Upper lobe of left lung (tissue), 6 donors: ENCODE measurements at regions not wholly inside any gene's neighbourhood (a gene's known extent, or its start where the extent isn't known, plus 50 kb on each side); places are given as distances from the start of the nearest gene placed in this dataset.
"Not testable (repeated sequence)": the region's sequence is repeated elsewhere in the genome, so short reads cannot be mapped to it uniquely, and the experiment has no call there.

Experiments
- ATAC-seq, 2 donors: fragments of 200-7000 bp; cut with Tn5 transposase; one replicate each; pipeline ENCODE4 v1.9.1; 2022; ENCODE audit warnings: mild to moderate bottlenecking in 2 of 2, moderate library complexity in 2 of 2; ENCODE audit not compliant: low FRiP score in 2 of 2
- DNase-seq, 2 donors: peaks; one replicate each; pipeline ENCODE4 v3.0.0-alpha.2; 2019 to 2020
- H3K27ac ChIP-seq, 4 donors: fragments of 200-600 bp; sonication (generic); one replicate each; pipeline ENCODE4 v1.5.1; 2016 to 2019
- H3K27me3 ChIP-seq, 4 donors: fragments of 200-600 bp; sonication (generic); one replicate each; pipeline ENCODE4 v1.5.1; 2017 to 2019
- H3K36me3 ChIP-seq, 4 donors: fragments of 200-600 bp; sonication (generic); one replicate each; pipeline ENCODE4 v1.5.1; 2016 to 2019
- H3K4me1 ChIP-seq, 4 donors: fragments of 200-600 bp; sonication (generic); one replicate each; pipeline ENCODE4 v1.5.1; 2018 to 2019
- H3K4me3 ChIP-seq, 4 donors: fragments of 200-600 bp; sonication (generic); one replicate each; pipeline ENCODE4 v1.5.1; 2017 to 2019; ENCODE audit warnings: mild to moderate bottlenecking in 2 of 4, moderate library complexity in 1 of 4
- H3K9me3 ChIP-seq, 4 donors: fragments of 200-600 bp; sonication (generic); one replicate each; pipeline ENCODE4 v1.5.1; 2018 to 2019
- EP300 ChIP-seq, 4 donors: sonication (generic); formaldehyde crosslinking; IDR thresholded peaks; one replicate each; pipeline ENCODE4 v1.5.1; 2017; ENCODE audit warnings: antibody characterized with exemption in 4 of 4, control low read depth in 2 of 4
- POLR2A ChIP-seq, 4 donors: fragments of 450-650 bp; IDR thresholded peaks; one replicate each; pipeline ENCODE4 v1.5.1; 2016 to 2017; ENCODE audit warnings: antibody characterized with exemption in 4 of 4, mild to moderate bottlenecking in 2 of 4
- POLR2AphosphoS5 ChIP-seq, 2 donors: sonication (generic); formaldehyde crosslinking; IDR thresholded peaks; one replicate each; pipeline ENCODE4 v1.5.1; 2017; ENCODE audit warnings: antibody characterized with exemption in 2 of 2
- WGBS, 2 donors: methylation state at CpG; one replicate each; pipeline ENCODE4 v1.1.5; 2017 to 2018; 5-methylcytosine and 5-hydroxymethylcytosine counted together
- TF ChIP-seq, protein P1 (sequence below), 6 experiments: fragments of 450-650 bp in 4 of 6; fragments of 200-600 bp in 2 of 6; sonication (generic) in 2 of 6; IDR thresholded peaks; one replicate each; pipeline ENCODE4 v1.5.1; 2016 to 2019; ENCODE audit warnings: antibody characterized with exemption in 6 of 6
- donor health status: DM: no; HTN: no; CAD: no; lungs with moderate emphysema.
- donor health status: DM: no; HTN: yes; CAD: no; lungs with severe emphysema.

DNA sequence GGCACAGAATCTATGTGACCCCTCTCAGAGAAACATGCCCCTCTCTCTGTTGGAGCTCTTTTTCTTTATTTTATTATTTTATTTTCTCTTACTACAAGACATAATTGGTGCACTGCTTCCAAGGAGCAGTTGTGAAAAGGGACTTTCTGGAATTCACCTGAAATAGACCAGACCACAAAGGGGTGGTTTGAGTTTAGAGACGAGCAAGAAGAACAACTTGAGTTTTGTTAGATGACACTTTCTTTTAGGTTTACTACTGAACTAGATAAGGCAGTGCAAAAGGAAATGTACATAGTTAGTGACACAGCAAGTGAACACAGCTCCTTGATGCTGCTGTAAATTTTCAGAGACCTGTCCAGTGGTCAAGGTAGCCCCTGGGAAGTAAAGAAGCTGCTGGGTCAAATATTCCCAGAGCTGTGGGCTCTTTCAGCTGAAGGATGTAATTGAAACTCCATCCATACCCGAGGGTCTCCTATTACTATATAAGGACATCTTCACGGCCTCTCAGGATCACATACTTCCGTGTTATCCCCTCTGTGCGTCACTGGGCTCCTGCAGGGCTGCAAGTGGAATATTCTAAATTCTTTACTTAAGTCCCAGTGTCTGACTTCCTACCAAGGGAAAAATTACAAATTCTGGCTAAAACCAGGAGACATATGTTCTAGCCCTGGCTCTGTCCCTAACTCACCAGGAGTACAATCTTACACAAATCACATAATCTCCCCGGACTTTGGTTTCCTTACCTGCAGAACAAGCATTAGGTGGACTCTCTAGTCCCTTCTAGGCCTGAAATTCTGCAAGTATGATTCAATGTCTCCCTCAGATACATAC is 69.1 kb upstream of the ADTRP start:
- Histone ChIP-seq H3K9me3 (no peaks in the 10 kb centered on the region), H3K4me3 (no peak overlapping the region), H3K36me3 (no peaks in the 10 kb centered on the region), H3K4me1 (peaks cover 0 to 6% (median 0%) of the 10 kb centered on the region in 4 donors), H3K27ac (no peak overlapping the region), H3K27me3 (no peaks in the 10 kb centered on the region)
- DNase-seq (no peak), ATAC-seq (no peak)
- TF ChIP-seq, protein P1, sequence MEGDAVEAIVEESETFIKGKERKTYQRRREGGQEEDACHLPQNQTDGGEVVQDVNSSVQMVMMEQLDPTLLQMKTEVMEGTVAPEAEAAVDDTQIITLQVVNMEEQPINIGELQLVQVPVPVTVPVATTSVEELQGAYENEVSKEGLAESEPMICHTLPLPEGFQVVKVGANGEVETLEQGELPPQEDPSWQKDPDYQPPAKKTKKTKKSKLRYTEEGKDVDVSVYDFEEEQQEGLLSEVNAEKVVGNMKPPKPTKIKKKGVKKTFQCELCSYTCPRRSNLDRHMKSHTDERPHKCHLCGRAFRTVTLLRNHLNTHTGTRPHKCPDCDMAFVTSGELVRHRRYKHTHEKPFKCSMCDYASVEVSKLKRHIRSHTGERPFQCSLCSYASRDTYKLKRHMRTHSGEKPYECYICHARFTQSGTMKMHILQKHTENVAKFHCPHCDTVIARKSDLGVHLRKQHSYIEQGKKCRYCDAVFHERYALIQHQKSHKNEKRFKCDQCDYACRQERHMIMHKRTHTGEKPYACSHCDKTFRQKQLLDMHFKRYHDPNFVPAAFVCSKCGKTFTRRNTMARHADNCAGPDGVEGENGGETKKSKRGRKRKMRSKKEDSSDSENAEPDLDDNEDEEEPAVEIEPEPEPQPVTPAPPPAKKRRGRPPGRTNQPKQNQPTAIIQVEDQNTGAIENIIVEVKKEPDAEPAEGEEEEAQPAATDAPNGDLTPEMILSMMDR (IDR thresholded peaks at IDR 0.05), result no peak
- TF ChIP-seq POLR2A (IDR thresholded peaks at IDR 0.05) (no peak), EP300 (IDR thresholded peaks at IDR 0.05) (no peak), POLR2AphosphoS5 (IDR thresholded peaks at IDR 0.05) (no peak)
- 86% methylated on average over 6 of the region's 6 CpGs for WGBS, 2 donors

DNA sequence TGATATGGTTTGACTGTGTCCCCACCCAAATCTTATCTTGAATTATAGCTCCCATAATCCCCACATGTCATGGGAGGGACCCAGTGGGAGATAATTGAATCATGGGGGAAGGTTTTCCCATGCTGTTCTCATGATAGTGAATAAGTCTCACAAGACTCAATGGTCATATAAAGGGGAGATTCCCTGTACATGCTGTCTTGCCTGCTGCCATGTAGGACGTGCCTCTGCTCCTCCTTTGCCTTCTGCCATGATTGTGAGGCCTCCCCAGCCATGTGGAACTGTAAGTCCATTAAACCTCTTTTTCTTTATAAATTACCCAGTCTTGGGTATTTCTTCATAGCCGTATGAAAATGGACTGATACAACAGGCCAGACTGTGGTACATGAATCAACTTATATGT is 68.5 kb upstream of the ADTRP start:
- DNase-seq, H3K27ac ChIP-seq, H3K4me3 ChIP-seq, H3K9me3 ChIP-seq, H3K27me3 ChIP-seq, H3K4me1 ChIP-seq, H3K36me3 ChIP-seq, ATAC-seq: not testable (repeated sequence)
- WGBS, 2 donors, result 91% methylated on average over 2 of the region's 2 CpGs

DNA sequence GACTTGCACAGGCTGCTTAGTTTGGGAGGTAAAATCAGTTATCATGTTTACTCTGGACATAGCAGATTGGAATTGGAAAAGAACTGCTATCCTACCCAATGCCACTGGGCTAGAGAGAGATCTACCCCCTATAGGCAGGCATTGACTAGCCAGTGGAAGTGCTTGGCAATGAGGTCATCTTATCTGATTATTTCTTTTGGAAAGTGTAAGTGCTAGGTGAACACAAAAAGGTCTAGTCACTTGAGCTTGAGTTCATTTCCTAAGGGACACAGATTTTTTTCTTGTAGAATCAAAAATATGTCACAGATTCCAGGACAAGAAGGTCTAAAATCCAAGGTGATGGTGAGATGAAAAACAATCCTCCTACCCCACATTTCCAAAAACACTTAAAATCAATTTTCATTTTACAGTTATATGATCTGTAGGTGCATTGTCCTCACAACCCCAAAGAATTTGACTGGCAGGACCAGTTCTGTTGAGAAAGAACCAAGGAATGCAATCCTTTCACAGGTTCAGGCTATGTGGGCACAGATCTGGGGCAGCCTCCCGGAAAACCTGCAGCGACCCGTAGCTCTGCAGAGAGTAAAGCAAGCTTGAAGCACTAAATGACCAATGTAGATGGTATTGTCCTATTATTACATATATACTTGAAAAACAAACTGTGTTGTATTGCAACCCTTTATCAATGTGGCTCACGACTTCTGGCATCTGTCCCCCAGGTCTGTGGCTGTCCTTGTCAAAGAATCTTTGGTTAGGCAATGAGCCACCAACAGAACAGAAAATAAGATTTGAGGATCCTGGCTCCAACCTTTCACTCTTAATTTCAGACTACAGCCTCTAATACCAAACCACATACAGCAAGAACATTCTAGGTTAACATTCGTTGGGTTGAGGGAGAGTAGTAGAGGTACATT is 67.3 kb upstream of the ADTRP start:
- no peak for ATAC-seq
- Histone ChIP-seq H3K36me3 (no peaks in the 10 kb centered on the region), H3K4me3 (no peak overlapping the region), H3K27me3 (no peaks in the 10 kb centered on the region), H3K4me1 (no peaks in the 10 kb centered on the region), H3K9me3 (no peaks in the 10 kb centered on the region), H3K27ac (no peak overlapping the region)
- TF ChIP-seq, protein P1 (IDR thresholded peaks at IDR 0.05), result no peak
- TF ChIP-seq EP300 (IDR thresholded peaks at IDR 0.05) (no peak), POLR2AphosphoS5 (IDR thresholded peaks at IDR 0.05) (no peak), POLR2A (IDR thresholded peaks at IDR 0.05) (no peak)
- WGBS, 2 donors, result 66 to 83% methylated on average over 5 of the region's 5 CpGs
- DNase-seq, result no peak

DNA sequence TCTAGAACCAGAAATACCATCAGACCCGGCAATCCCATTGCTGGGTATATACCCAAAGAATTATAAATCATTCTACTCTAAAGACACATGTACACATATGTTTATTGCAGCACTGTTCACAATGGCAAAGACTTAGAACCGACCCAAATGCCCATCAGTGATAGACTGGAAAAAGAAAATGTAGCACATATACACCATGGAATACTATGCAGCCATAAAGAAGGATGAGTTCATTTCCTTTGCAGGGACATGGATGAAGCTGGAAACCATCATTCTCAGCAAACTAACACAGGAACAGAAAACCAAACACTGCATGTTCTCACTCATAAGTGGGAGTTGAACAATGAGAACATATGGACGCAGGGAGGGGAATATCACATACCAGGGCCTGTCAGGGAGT is 64.2 kb upstream of the ADTRP start:
- not testable (repeated sequence) for H3K27ac ChIP-seq, H3K9me3 ChIP-seq, H3K4me1 ChIP-seq, H3K27me3 ChIP-seq, H3K36me3 ChIP-seq, H3K4me3 ChIP-seq, DNase-seq, ATAC-seq
- WGBS, 2 donors, result 91 to 96% methylated on average over 3 of the region's 3 CpGs

DNA sequence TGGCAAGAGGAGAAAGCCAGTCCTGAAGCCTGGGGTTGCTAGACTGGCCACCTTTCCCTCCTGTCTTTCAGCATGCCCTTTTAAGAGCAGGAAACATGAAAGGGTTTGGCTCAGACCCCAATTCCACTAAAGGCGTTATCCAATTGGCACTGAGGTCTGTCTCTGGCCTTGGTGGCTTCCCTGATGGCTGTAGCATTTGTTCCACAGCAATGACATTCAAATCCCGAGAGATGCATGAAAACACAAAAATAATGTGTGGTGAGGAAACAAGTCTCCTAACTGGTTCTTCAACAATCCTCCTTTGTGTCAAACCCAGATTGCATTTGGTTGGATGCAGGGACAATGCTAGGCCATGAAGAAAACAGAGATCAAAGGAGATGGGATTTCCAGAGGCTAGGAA is 56.5 kb upstream of the ADTRP start:
- DNase-seq, result no peak
- TF ChIP-seq EP300 (IDR thresholded peaks at IDR 0.05) (no peak), POLR2A (IDR thresholded peaks at IDR 0.05) (no peak), POLR2AphosphoS5 (IDR thresholded peaks at IDR 0.05) (no peak)
- TF ChIP-seq, protein P1 (IDR thresholded peaks at IDR 0.05), result no peak
- Histone ChIP-seq H3K4me3 (no peak overlapping the region), H3K36me3 (no peaks in the 10 kb centered on the region), H3K9me3 (peaks cover 0 to 3% (median 0%) of the 10 kb centered on the region in 4 donors), H3K27me3 (no peaks in the 10 kb centered on the region), H3K4me1 (peaks cover 0 to 5% (median 0%) of the 10 kb centered on the region in 4 donors), H3K27ac (no peak overlapping the region)
- no peak for ATAC-seq
- 52 to 62% methylated on average over 2 of the region's 2 CpGs for WGBS, 2 donors
